DND-41 (cell line): ENCODE measurements at regions not wholly inside any gene's neighbourhood (a gene's known extent, or its start where the extent isn't known, plus 50 kb on each side); places are given as distances from the start of the nearest gene placed in this dataset.

ENCODE experiments used
- EZH2 ChIP-seq: IDR thresholded peaks from 3 replicates; pipeline ENCODE4 v1.6.1; 2012; ENCODE audit warnings: borderline replicate concordance, low read depth, mild to moderate bottlenecking, moderate library complexity, low read length, inconsistent platforms; ENCODE audit not compliant: severe bottlenecking
- TF ChIP-seq, protein P1 (sequence below): IDR thresholded peaks from 2 replicates; pipeline ENCODE4 v1.5.1; 2012; ENCODE audit warnings: borderline replicate concordance, low read length, moderate library complexity, mild to moderate bottlenecking; ENCODE audit not compliant: poor library complexity, severe bottlenecking; ENCODE audit errors: extremely low read depth

DNA sequence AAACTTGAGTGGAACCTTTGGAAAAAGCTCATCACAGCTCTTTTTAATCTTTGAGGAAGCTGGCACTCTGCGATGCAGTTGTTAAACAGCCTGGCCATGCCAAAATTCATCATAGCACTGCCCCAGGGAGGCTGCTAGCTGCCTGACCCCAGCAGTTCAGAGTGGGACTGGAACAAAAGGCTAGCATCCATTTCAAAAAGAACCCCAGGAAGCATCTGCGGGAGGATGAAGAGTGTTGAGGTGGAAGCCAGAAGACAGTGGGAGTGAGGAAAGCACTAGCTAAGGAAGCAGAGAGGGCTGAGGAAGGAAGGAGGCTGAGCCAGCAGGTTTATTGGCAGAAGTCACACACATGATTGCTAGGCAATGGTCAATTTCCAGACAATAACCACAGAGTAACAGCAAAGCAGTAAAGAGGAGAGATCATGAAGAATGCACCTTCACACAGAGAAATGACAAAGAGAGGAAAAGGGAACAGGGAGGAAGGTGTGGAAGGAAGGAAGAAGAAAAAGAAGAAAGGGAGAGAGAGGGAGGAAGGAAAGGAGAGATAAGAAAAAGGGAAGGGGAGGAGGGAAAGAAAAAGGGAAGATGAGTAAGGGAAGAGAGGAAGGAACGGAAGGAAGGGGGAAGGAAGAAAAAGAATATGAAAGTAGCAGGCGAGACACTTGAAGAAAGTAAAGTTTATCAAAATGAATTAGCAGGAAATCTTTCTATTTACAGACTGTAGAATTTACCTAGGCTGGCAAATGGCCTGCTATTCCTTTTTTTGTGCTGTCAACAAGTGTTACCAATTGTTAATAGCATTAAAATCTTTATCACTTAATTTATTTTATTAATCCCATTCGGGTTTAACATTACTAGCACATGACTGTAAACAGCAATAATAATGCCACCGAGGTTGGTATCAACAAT is 270.0 kb upstream of the PSMD7 start:
- TF ChIP-seq, protein P1, sequence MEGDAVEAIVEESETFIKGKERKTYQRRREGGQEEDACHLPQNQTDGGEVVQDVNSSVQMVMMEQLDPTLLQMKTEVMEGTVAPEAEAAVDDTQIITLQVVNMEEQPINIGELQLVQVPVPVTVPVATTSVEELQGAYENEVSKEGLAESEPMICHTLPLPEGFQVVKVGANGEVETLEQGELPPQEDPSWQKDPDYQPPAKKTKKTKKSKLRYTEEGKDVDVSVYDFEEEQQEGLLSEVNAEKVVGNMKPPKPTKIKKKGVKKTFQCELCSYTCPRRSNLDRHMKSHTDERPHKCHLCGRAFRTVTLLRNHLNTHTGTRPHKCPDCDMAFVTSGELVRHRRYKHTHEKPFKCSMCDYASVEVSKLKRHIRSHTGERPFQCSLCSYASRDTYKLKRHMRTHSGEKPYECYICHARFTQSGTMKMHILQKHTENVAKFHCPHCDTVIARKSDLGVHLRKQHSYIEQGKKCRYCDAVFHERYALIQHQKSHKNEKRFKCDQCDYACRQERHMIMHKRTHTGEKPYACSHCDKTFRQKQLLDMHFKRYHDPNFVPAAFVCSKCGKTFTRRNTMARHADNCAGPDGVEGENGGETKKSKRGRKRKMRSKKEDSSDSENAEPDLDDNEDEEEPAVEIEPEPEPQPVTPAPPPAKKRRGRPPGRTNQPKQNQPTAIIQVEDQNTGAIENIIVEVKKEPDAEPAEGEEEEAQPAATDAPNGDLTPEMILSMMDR = no peak
- TF ChIP-seq EZH2 = no peak
